Osteocyte (in vitro differentiated cells): ENCODE measurements at regions not wholly inside any gene's neighbourhood (a gene's known extent, or its start where the extent isn't known, plus 50 kb on each side); places are given as distances from the start of the nearest gene placed in this dataset.
"Not testable (repeated sequence)": the region's sequence is repeated elsewhere in the genome, so short reads cannot be mapped to it uniquely, and the experiment has no call there.

Experiments used
- DNase-seq: peaks from one replicate; pipeline ENCODE4 v3.0.0; 2021; ENCODE audit warnings: mixed read lengths; ENCODE audit not compliant: unreplicated experiment; ENCODE audit errors: extremely low spot score
- H3K27ac Mint-ChIP-seq: one replicate; pipeline ENCODE4 v1.8.0; 2021; ENCODE audit warnings: mild to moderate bottlenecking, mixed read lengths; ENCODE audit not compliant: unreplicated experiment
- H3K27me3 Mint-ChIP-seq: one replicate; pipeline ENCODE4 v1.8.0; 2021; ENCODE audit warnings: mixed read lengths; ENCODE audit not compliant: unreplicated experiment
- H3K36me3 Mint-ChIP-seq: one replicate; pipeline ENCODE4 v1.8.0; 2021; ENCODE audit warnings: mixed read lengths; ENCODE audit not compliant: unreplicated experiment
- H3K4me1 Mint-ChIP-seq: one replicate; pipeline ENCODE4 v1.8.0; 2021; ENCODE audit warnings: mixed read lengths; ENCODE audit not compliant: unreplicated experiment
- H3K4me3 Mint-ChIP-seq: one replicate; pipeline ENCODE4 v1.8.0; 2021; ENCODE audit warnings: mild to moderate bottlenecking, moderate library complexity, mixed read lengths; ENCODE audit not compliant: unreplicated experiment
- H3K9me3 Mint-ChIP-seq: one replicate; pipeline ENCODE4 v1.8.0; 2021; ENCODE audit warnings: mixed read lengths; ENCODE audit not compliant: unreplicated experiment
- TF ChIP-seq, protein P1 (sequence below): fragments of 200-600 bp; sonication (generic); IDR thresholded peaks from 2 replicates; pipeline ENCODE4 v1.5.0; 2021; ENCODE audit warnings: antibody characterized with exemption, mild to moderate bottlenecking, moderate library complexity

DNA sequence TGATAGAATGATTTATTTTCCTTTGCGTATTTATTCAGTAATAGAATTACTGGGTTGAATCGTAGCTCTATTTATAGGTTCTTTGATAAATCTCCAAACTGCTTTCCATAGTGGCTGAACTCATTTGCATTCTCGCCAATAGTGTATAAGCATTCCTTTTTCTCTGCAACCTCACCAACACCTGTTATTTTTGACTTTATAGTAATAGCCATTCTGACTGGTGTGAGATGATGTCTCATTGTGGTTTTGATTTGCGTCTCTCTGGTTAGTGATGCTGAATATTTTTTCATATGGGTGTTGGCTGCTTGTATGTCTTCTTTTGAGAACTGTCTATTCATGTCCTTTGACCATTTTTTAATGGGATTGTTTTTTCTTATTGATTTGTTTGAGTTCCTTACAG is 160.7 kb downstream of the MID1IP1 start:
- H3K27me3 Mint-ChIP-seq: no peaks in the 10 kb centered on the region
- H3K9me3 Mint-ChIP-seq: peaks cover 15% of the 10 kb centered on the region
- DNase-seq: no peak
- no peaks in the 10 kb centered on the region for H3K36me3 Mint-ChIP-seq
- H3K4me3 Mint-ChIP-seq: no peak overlapping the region
- H3K4me1 Mint-ChIP-seq: no peaks in the 10 kb centered on the region
- TF ChIP-seq, protein P1, sequence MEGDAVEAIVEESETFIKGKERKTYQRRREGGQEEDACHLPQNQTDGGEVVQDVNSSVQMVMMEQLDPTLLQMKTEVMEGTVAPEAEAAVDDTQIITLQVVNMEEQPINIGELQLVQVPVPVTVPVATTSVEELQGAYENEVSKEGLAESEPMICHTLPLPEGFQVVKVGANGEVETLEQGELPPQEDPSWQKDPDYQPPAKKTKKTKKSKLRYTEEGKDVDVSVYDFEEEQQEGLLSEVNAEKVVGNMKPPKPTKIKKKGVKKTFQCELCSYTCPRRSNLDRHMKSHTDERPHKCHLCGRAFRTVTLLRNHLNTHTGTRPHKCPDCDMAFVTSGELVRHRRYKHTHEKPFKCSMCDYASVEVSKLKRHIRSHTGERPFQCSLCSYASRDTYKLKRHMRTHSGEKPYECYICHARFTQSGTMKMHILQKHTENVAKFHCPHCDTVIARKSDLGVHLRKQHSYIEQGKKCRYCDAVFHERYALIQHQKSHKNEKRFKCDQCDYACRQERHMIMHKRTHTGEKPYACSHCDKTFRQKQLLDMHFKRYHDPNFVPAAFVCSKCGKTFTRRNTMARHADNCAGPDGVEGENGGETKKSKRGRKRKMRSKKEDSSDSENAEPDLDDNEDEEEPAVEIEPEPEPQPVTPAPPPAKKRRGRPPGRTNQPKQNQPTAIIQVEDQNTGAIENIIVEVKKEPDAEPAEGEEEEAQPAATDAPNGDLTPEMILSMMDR: no peak
- H3K27ac Mint-ChIP-seq: no peak overlapping the region

- not testable (repeated sequence) for H3K27me3 Mint-ChIP-seq, H3K4me3 Mint-ChIP-seq, H3K36me3 Mint-ChIP-seq, H3K27ac Mint-ChIP-seq, DNase-seq, H3K4me1 Mint-ChIP-seq
- peaks cover 12% of the 10 kb centered on the region for H3K9me3 Mint-ChIP-seq
Measured at GRCh38 chrX:38963244-38963643, 162.0 kb downstream of the MID1IP1 start.

- no peaks in the 10 kb centered on the region for H3K4me1 Mint-ChIP-seq
- H3K9me3 Mint-ChIP-seq: peaks cover 5% of the 10 kb centered on the region
- no peak overlapping the region for H3K4me3 Mint-ChIP-seq
- no peak overlapping the region for H3K27ac Mint-ChIP-seq
- H3K27me3 Mint-ChIP-seq: peaks cover 5% of the 10 kb centered on the region
- DNase-seq: no peak
- TF ChIP-seq, protein P1: no peak
- H3K36me3 Mint-ChIP-seq: no peaks in the 10 kb centered on the region
Measured at GRCh38 chrX:38965888-38966287, 164.6 kb downstream of the MID1IP1 start.

DNA sequence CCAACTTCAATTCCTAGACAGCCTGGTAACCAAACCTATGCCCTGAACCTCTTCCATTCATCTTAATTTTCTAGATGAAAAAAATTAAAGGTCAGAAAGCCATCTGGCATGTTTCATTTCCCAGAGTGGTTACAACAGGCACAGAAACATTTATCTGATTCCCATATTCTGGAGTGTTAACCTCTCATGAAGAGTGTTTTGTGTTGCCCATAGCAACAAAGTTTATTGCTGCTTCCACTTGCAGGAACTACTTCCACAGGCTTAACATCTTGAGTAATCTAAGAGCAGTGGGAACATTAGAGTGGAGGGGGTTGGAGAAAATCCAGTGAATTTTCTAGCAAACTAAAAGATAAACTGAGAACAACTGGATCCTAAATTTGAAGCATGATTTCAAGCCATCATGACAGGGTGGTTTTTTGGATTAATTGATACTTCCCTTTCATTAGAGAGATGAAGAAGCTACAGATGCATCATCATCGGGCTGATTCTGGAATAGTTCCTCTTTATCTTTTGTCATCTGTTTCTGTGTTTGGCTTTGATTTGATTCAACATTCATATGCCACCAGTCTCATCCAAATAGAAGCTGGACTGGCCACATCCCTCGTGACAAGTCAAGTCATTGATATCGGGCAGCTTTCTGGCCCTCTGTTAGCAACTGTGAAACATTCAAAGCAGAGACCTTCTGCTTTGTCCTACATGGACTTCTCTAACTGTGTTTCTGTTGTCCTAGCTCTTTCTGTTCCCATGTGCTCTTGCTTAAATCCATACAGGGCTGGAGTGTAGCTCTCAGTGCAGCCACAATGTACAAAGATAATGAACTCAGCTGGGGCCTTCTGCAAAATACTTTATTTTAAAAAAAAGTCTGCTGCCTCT is 167.3 kb downstream of the MID1IP1 start:
- H3K27ac Mint-ChIP-seq: no peak overlapping the region
- H3K4me3 Mint-ChIP-seq: no peak overlapping the region
- peaks cover 5% of the 10 kb centered on the region for H3K9me3 Mint-ChIP-seq

GRCh38 chrX:38970074-38970473 is 168.8 kb downstream of the MID1IP1 start:
- H3K27ac Mint-ChIP-seq: no peak overlapping the region
- no peaks in the 10 kb centered on the region for H3K4me1 Mint-ChIP-seq
- H3K27me3 Mint-ChIP-seq: peaks cover 5% of the 10 kb centered on the region
- TF ChIP-seq, protein P1: no peak
- no peaks in the 10 kb centered on the region for H3K36me3 Mint-ChIP-seq
- DNase-seq: no peak
- peaks cover 4% of the 10 kb centered on the region for H3K9me3 Mint-ChIP-seq
- H3K4me3 Mint-ChIP-seq: no peak overlapping the region

More for the DNA sequence above, 167.3 kb downstream of the MID1IP1 start:
- TF ChIP-seq, protein P1: no peak
- Mint-ChIP-seq H3K27me3 (peaks cover 5% of the 10 kb centered on the region), H3K4me1 (no peaks in the 10 kb centered on the region), H3K36me3 (no peaks in the 10 kb centered on the region)
- no peak for DNase-seq
